ENCODE measurements at regions not wholly inside any gene's neighbourhood (a gene's known extent, or its start where the extent isn't known, plus 50 kb on each side); places are given as distances from the start of the nearest gene placed in this dataset.

- TF ChIP-seq ARID4B (CRISPR knock-in tag; IDR thresholded peaks at IDR 0.05; ENCODE audit: borderline replicate concordance) (no peak), SMAD3 (CRISPR knock-in tag; IDR thresholded peaks at IDR 0.05; ENCODE audit: borderline replicate concordance) (no peak), ATF3 (CRISPR knock-in tag; conservative IDR thresholded peaks at IDR 0.05) (no peak), ATF1 (CRISPR knock-in tag; IDR thresholded peaks at IDR 0.05) (no peak), SMAD4 (CRISPR knock-in tag; IDR thresholded peaks at IDR 0.05) (no peak), CREB1 (CRISPR knock-in tag; IDR thresholded peaks at IDR 0.05) (no peak), RORB (CRISPR knock-in tag; IDR thresholded peaks at IDR 0.05) (no peak), HMGA2 (CRISPR knock-in tag; IDR thresholded peaks at IDR 0.05) (no peak), ZNF219 (CRISPR knock-in tag; IDR thresholded peaks at IDR 0.05; ENCODE audit: borderline replicate concordance) (no peak), TCF7 (CRISPR knock-in tag; IDR thresholded peaks at IDR 0.05; ENCODE audit: low read depth) (no peak)
- TF ChIP-seq, protein P1, sequence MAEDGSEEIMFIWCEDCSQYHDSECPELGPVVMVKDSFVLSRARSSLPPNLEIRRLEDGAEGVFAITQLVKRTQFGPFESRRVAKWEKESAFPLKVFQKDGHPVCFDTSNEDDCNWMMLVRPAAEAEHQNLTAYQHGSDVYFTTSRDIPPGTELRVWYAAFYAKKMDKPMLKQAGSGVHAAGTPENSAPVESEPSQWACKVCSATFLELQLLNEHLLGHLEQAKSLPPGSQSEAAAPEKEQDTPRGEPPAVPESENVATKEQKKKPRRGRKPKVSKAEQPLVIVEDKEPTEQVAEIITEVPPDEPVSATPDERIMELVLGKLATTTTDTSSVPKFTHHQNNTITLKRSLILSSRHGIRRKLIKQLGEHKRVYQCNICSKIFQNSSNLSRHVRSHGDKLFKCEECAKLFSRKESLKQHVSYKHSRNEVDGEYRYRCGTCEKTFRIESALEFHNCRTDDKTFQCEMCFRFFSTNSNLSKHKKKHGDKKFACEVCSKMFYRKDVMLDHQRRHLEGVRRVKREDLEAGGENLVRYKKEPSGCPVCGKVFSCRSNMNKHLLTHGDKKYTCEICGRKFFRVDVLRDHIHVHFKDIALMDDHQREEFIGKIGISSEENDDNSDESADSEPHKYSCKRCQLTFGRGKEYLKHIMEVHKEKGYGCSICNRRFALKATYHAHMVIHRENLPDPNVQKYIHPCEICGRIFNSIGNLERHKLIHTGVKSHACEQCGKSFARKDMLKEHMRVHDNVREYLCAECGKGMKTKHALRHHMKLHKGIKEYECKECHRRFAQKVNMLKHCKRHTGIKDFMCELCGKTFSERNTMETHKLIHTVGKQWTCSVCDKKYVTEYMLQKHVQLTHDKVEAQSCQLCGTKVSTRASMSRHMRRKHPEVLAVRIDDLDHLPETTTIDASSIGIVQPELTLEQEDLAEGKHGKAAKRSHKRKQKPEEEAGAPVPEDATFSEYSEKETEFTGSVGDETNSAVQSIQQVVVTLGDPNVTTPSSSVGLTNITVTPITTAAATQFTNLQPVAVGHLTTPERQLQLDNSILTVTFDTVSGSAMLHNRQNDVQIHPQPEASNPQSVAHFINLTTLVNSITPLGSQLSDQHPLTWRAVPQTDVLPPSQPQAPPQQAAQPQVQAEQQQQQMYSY (CRISPR knock-in tag; IDR thresholded peaks at IDR 0.05), result no peak
Measured at GRCh38 chr1:121587230-121587569, 402.4 kb downstream of the SRGAP2C start (continued).

DNA sequence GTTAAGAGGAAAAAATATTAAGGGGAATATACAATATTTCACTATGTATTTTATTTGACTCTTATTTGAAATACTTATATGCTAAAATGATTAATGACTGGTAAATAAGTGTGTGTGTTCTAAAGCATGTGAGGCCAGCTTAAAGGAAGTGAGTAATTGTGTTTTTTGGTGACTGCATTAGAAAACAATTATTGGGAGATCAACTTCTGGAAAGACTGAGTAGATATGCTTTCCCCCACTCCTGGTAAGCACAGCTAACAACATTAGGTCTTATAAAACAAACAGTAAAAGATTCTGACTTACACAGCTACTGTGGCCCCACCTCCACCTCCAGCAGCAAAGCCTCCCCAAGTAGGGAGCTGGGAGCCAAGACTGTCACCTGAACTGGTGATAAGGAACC, 403.0 kb downstream of the SRGAP2C start:
- Mint-ChIP-seq H3K27ac (no peak overlapping the region), H3K4me3 (no peak overlapping the region), H3K9me3 (peaks cover 29% of the 10 kb centered on the region), H3K27me3 (ENCODE audit: low read depth) (no peaks in the 10 kb centered on the region; the same call in 1 of the 2 replicates), H3K4me1 (peaks cover 21% of the 10 kb centered on the region), H3K36me3 (peaks cover 26% of the 10 kb centered on the region)
- ChIA-PET POLR2A (no interaction called here), CTCF (no interaction called here)
- no peak for ATAC-seq
- DNase-seq (ENCODE audit: low spot score), result no peak
- TF ChIP-seq IRF2 (CRISPR knock-in tag; IDR thresholded peaks at IDR 0.05; ENCODE audit: borderline replicate concordance, low read depth) (no peak), NFE2L1 (CRISPR knock-in tag; IDR thresholded peaks at IDR 0.05) (no peak), ELF4 (CRISPR knock-in tag; IDR thresholded peaks at IDR 0.05; ENCODE audit: low read depth) (no peak), JAZF1 (CRISPR knock-in tag; IDR thresholded peaks at IDR 0.05) (no peak)
- TF ChIP-seq, protein P2, sequence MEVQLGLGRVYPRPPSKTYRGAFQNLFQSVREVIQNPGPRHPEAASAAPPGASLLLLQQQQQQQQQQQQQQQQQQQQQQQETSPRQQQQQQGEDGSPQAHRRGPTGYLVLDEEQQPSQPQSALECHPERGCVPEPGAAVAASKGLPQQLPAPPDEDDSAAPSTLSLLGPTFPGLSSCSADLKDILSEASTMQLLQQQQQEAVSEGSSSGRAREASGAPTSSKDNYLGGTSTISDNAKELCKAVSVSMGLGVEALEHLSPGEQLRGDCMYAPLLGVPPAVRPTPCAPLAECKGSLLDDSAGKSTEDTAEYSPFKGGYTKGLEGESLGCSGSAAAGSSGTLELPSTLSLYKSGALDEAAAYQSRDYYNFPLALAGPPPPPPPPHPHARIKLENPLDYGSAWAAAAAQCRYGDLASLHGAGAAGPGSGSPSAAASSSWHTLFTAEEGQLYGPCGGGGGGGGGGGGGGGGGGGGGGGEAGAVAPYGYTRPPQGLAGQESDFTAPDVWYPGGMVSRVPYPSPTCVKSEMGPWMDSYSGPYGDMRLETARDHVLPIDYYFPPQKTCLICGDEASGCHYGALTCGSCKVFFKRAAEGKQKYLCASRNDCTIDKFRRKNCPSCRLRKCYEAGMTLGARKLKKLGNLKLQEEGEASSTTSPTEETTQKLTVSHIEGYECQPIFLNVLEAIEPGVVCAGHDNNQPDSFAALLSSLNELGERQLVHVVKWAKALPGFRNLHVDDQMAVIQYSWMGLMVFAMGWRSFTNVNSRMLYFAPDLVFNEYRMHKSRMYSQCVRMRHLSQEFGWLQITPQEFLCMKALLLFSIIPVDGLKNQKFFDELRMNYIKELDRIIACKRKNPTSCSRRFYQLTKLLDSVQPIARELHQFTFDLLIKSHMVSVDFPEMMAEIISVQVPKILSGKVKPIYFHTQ (CRISPR knock-in tag; IDR thresholded peaks at IDR 0.05), result no peak
- TF ChIP-seq, protein P1 (CRISPR knock-in tag; IDR thresholded peaks at IDR 0.05), result no peak
- TF ChIP-seq, protein P3, sequence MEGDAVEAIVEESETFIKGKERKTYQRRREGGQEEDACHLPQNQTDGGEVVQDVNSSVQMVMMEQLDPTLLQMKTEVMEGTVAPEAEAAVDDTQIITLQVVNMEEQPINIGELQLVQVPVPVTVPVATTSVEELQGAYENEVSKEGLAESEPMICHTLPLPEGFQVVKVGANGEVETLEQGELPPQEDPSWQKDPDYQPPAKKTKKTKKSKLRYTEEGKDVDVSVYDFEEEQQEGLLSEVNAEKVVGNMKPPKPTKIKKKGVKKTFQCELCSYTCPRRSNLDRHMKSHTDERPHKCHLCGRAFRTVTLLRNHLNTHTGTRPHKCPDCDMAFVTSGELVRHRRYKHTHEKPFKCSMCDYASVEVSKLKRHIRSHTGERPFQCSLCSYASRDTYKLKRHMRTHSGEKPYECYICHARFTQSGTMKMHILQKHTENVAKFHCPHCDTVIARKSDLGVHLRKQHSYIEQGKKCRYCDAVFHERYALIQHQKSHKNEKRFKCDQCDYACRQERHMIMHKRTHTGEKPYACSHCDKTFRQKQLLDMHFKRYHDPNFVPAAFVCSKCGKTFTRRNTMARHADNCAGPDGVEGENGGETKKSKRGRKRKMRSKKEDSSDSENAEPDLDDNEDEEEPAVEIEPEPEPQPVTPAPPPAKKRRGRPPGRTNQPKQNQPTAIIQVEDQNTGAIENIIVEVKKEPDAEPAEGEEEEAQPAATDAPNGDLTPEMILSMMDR (IDR thresholded peaks at IDR 0.05), result no peak
